Hematopoietic multipotent progenitor cell treated with erythropoietin and hydrocortisone succinate and interleukin-3 and kit ligand, for 15 days (in vitro differentiated cells): ENCODE measurements at regions not wholly inside any gene's neighbourhood (a gene's known extent, or its start where the extent isn't known, plus 50 kb on each side); places are given as distances from the start of the nearest gene placed in this dataset.

Experiments used
- DNase-seq: peaks from one replicate; pipeline ENCODE4 v3.0.0-alpha.2; 2015; ENCODE audit warnings: low spot score

- no peak for DNase-seq
These were observed 78.7 kb downstream of the SIK1 start for GRCh38 chr21:43348170-43348766.

GRCh38 chr21:43347461-43348169 lies 79.3 kb downstream of the SIK1 start:
- DNase-seq: no peak

- DNase-seq: no peak
These were observed 80.4 kb downstream of the SIK1 start for GRCh38 chr21:43346551-43346950.

- DNase-seq: no peak
These were observed 81.1 kb downstream of the SIK1 start for GRCh38 chr21:43345746-43346409.

GRCh38 chr21:43345046-43345745 lies 81.7 kb downstream of the SIK1 start:
- DNase-seq: no peak

- DNase-seq: no peak
These were observed 82.7 kb downstream of the SIK1 start for GRCh38 chr21:43343992-43344886.

- no peak for DNase-seq
These were observed 83.6 kb downstream of the SIK1 start for GRCh38 chr21:43343095-43343991.

- no peak for DNase-seq
These were observed 84.5 kb downstream of the SIK1 start for GRCh38 chr21:43342301-43342881.

DNA sequence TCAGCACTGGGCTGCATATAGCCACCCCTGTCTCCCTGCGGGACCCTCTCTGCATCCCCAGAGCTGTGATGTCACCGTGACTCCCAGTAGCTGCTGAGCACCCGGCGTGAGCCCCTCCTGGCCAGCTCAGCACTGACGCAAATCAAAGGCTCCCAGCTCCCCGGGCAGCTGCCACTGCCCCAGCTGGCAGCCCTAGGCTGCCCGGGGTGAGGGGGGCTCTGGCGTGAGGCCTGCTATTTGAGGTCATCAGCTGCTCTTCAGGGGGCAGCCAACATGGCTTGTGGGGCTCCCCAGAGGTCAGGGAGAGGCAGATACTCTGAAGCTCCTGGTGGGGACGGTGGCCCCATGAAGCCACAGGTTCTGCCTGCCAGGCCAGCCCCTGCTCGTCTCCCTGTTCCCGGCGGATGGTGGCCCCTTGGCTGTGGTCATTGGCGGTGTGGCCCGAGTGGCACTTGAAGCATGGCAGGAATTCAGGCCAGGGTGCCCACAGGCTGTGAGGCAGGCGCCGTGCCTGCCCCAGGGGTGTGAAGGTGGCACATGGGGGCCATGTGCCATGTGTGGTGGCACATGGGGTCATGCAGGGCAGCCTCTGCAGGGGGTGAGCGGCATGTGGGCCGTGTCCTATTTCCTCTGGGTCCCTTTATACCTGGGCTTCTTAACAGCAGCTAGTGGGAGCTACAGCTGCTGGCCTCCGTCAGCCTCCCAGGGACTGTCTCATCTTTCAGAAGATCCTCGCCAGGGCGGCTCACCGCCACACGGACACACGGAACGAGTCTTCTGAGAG lies 85.4 kb downstream of the SIK1 start:
- no peak for DNase-seq

DNA sequence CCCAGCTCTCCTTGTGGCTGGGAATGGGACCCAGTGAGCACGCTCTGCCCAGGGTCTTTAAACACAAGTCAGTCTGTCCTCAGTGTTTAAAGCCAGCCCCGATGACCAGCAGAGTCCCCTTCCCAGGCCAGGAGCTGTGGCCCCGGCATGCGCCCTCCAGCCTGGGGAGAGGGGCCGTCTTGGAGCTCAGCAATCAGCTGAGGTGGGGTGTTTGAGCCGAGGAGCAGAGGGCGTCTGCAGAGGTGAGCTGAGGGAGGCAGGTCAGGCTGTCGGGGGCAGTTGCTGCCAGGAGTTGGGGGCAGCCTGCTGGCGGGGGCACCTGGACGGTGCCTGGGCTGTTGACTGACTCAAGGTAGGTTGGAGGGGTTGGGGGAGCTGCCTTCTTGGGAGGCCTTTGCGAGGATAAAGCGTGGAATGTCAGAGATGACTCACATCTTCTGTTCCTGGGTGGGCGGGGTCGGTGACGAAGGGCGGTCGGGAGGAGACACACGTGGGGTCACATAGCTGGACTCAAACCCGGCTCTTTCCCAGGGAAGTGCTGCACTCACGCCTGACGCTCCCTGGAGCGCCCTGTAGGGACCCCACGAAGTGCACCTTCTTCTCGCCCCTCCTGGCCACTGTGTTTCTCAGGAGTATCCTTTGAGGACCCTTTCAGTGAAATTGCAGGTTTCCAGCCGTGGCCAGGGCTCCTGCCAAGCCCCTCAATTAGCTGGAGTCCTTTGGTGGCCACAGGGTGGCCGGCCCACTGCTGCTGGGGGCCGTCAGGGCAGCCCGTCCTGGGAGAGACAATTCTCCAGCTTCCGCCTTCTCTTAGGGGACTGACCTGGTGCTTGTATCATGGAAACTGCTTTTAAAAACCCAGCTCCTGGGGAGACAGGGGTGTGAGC lies 86.2 kb downstream of the SIK1 start:
- no peak for DNase-seq

DNA sequence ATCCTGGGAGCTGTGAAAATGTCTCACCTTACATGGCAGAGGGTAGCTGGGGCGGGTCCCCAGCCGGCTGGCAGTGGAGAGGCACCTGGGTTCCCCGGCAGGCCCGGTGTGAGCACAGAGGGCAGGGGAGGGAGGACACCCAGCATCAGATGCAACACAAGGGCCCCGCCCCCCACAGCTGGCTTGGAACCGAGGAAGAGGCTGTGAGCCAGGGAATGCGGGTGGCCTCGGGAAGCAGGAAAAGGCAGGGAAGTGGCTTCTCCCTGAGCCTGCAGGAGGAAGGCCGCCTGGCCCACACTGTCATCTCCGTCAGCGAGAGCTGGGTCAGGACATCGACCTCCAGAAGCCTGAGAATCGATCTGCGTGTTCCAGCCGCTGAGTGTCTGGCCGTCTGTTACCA lies 87.3 kb downstream of the SIK1 start:
- DNase-seq: no peak

- DNase-seq: no peak
These were observed 88.0 kb downstream of the SIK1 start for GRCh38 chr21:43338951-43339350.

DNA sequence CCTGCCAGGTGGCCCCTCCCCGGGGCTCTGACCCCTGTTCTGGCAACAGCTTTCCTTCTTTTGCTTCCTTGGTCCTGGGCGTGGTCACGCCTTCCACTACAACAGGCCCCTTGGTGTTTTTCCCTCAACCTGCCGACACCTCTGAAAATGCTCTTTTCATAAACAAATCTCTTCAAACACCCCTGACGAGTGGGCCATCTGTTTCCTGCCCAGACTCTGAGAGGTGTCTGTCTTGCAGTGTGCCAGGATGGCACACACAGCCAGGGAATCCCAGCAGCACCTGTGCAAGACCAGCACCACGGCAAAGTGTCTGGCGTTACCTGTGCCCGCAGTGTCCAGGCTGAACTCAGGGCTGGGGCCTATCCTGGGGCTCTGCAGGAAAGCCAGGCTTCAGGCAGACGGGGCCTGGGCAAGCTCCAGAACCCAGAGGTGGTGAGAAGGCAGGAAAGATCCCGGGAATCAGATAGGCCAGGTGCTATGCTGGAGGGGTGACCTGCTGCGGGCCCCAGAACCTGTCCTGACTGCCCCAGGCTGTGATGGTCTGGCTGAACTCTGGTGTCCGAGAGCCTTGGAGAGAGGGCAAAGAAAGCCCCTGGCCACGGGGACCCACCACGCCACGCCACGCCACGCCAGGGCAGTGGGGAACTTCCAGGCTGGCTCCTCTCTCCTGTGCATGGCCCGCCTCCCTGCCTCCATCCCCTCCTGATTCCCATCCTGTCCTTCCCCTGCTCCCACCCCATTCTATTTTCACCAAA lies 88.9 kb downstream of the SIK1 start:
- DNase-seq: no peak

- no peak for DNase-seq
These were observed 91.8 kb downstream of the SIK1 start for GRCh38 chr21:43335119-43335518.

- no peak for DNase-seq
These were observed 92.5 kb downstream of the SIK1 start for GRCh38 chr21:43334214-43334958.

GRCh38 chr21:43333298-43334062 lies 93.5 kb downstream of the SIK1 start:
- DNase-seq: no peak
